Heart left ventricle (tissue), 16 donors: ENCODE measurements at regions not wholly inside any gene's neighbourhood (a gene's known extent, or its start where the extent isn't known, plus 50 kb on each side); places are given as distances from the start of the nearest gene placed in this dataset.

ENCODE experiments used
- ATAC-seq, 4 donors: fragments of 200-7000 bp; cut with Tn5 transposase; one replicate each; pipeline ENCODE4 v1.9.1; 2020 to 2022; ENCODE audit warnings: moderate library complexity in 4 of 4, mild to moderate bottlenecking in 3 of 4, moderate number of reproducible peaks in 1 of 4
- DNase-seq, 5 donors: peaks; one replicate each; pipeline ENCODE4 v3.0.0-alpha.2; 2020
- H3K27ac ChIP-seq, 12 donors: fragments of 200-600 bp; sonication (generic) in 4 of 12; one replicate each; pipeline versions ENCODE4 v1.5.0 to v1.8.0; 2016 to 2022; ENCODE audit warnings: mild to moderate bottlenecking in 2 of 12
- H3K27me3 ChIP-seq, 9 donors: fragments of 200-600 bp; sonication (generic) in 2 of 9; one replicate each; pipeline versions ENCODE4 v1.5.1 to v1.8.0; 2016 to 2022; ENCODE audit warnings: mild to moderate bottlenecking in 3 of 9
- H3K36me3 ChIP-seq, 9 donors: fragments of 200-600 bp; sonication (generic) in 2 of 9; one replicate each; pipeline versions ENCODE4 v1.5.0 to v1.8.0; 2018 to 2022; ENCODE audit warnings: mild to moderate bottlenecking in 2 of 9
- H3K4me1 ChIP-seq, 12 donors: fragments of 200-600 bp; sonication (generic) in 4 of 12; one replicate each; pipeline versions ENCODE4 v1.5.0 to v1.8.0; 2016 to 2022; ENCODE audit warnings: mild to moderate bottlenecking in 3 of 12
- H3K4me3 ChIP-seq, 12 donors: fragments of 200-600 bp; sonication (generic) in 4 of 12; one replicate each; pipeline versions ENCODE4 v1.5.0 to v1.8.0; 2017 to 2022; ENCODE audit warnings: mild to moderate bottlenecking in 9 of 12, moderate library complexity in 4 of 12
- H3K9me3 ChIP-seq, 12 donors: fragments of 200-600 bp; sonication (generic) in 4 of 12; one replicate each; pipeline versions ENCODE4 v1.5.0 to v1.8.0; 2016 to 2022; ENCODE audit warnings: mild to moderate bottlenecking in 1 of 12
- CTCF ChIP-seq, 12 donors: fragments of 200-600 bp; sonication (generic) in 4 of 12; IDR thresholded peaks; one replicate each; pipeline versions ENCODE4 v1.5.0 to v1.8.0; 2018 to 2022; ENCODE audit warnings: antibody characterized with exemption in 12 of 12, mild to moderate bottlenecking in 5 of 12
- POLR2A ChIP-seq, 2 donors: fragments of 450-650 bp; IDR thresholded peaks; one replicate each; pipeline ENCODE4 v1.6.1; 2017; ENCODE audit warnings: antibody characterized with exemption in 2 of 2, mild to moderate bottlenecking in 2 of 2, moderate library complexity in 2 of 2
- WGBS, 4 donors: extraction: QIAGEN DNeasy Blood & Tissue Kit in 2 of 4; methylation state at CpG; one replicate each; pipeline versions ENCODE4 v1.1.5 to v1.1.7; 2013 to 2018; 5-methylcytosine and 5-hydroxymethylcytosine counted together
- intact Hi-C, 10 donors: fragments of 100-400 bp; cut with DNase I; formaldehyde crosslinking; loops; one replicate each; pipeline versions ENCODE4 v1.11.1 to v1.14.2; 2022
- donor health status: ischemic (EF 13 %, LVEDD 7.1; RV severe dilation, severe dysfunction).
- donor health status: healthy with polysubstance abuse.
- donor health status: DM: no; HTN: yes; CAD: no.
- donor health status: DM: no; HTN: no; CAD: no.
- donor health status: ischemic (EF 25% LVEDD 6.9; RV normal size, moderate dysfunction).
- donor health status: ischemic (EF 25% LVEDD 5.7; RV mildly dilated, moderate dysfunction).
- donor health status: healthy.
- donor health status: DM: yes; HTN: yes; CAD: no.
- donor health status: ischemic (EF 35%, LVEDD 5.7; RV mildly dilated, moderate dysfunction).
- donor health status: nonischemic (EF 11% LVEDD 7.7; RV severe dilation, severe dysfunction).
- donor health status: DM: yes; HTN: yes; CAD: no.
- donor health status: PGD.
- donor health status: ischemic (EF 29% LVEDD 5.4; RV normal size, mild dysfunction).
- donor health status: nonischemic (EF 23%, LVEDD 6.1; RV moderate dilation, normal function).

GRCh38 chr7:19333706-19334105 lies 188.5 kb upstream of the FERD3L start:
- Histone ChIP-seq H3K27me3 (no peaks in the 10 kb centered on the region), H3K27ac (no peak overlapping the region), H3K4me3 (no peak overlapping the region), H3K36me3 (no peaks in the 10 kb centered on the region), H3K9me3 (no peaks in the 10 kb centered on the region), H3K4me1 (no peaks in the 10 kb centered on the region)
- intact Hi-C loops = no loop called here
- ATAC-seq (no peak), DNase-seq (no peak)
- no peak for TF ChIP-seq CTCF (IDR thresholded peaks at IDR 0.05)
- no peak for TF ChIP-seq POLR2A (IDR thresholded peaks at IDR 0.05)
- WGBS, 4 donors = 79 to 87% (median 82%) methylated on average over 2 of the region's 2 CpGs

- Histone ChIP-seq H3K27me3 (no peaks in the 10 kb centered on the region), H3K9me3 (no peaks in the 10 kb centered on the region), H3K36me3 (no peaks in the 10 kb centered on the region), H3K4me1 (peaks cover 0 to 10% (median 0%) of the 10 kb centered on the region in 12 donors), H3K27ac (no peak overlapping the region), H3K4me3 (no peak overlapping the region)
- DNase-seq (no peak), ATAC-seq (no peak)
- TF ChIP-seq POLR2A (IDR thresholded peaks at IDR 0.05) (no peak), CTCF (IDR thresholded peaks at IDR 0.05) (no peak)
- intact Hi-C loops = no loop called here
These were observed 181.8 kb upstream of the FERD3L start for GRCh38 chr7:19327018-19327417.

- intact Hi-C loops = no loop called here
- Histone ChIP-seq H3K9me3 (no peaks in the 10 kb centered on the region), H3K36me3 (no peaks in the 10 kb centered on the region), H3K27me3 (no peaks in the 10 kb centered on the region), H3K4me3 (no peak overlapping the region), H3K27ac (no peak overlapping the region), H3K4me1 (peaks cover 0 to 5% (median 0%) of the 10 kb centered on the region in 12 donors)
- DNase-seq (no peak), ATAC-seq (no peak)
- TF ChIP-seq POLR2A (IDR thresholded peaks at IDR 0.05) (no peak), CTCF (IDR thresholded peaks at IDR 0.05) (no peak)
- 70 to 76% (median 75%) methylated on average over 2 of the region's 2 CpGs for WGBS, 4 donors
These were observed 176.8 kb upstream of the FERD3L start for GRCh38 chr7:19322002-19322401.

GRCh38 chr7:19318287-19318686 lies 173.1 kb upstream of the FERD3L start:
- Histone ChIP-seq H3K27ac (no peak overlapping the region), H3K27me3 (no peaks in the 10 kb centered on the region), H3K9me3 (no peaks in the 10 kb centered on the region), H3K4me3 (no peak overlapping the region), H3K36me3 (no peaks in the 10 kb centered on the region), H3K4me1 (no peaks in the 10 kb centered on the region)
- TF ChIP-seq CTCF (IDR thresholded peaks at IDR 0.05) (no peak), POLR2A (IDR thresholded peaks at IDR 0.05) (no peak)
- intact Hi-C loops = no loop called here
- ATAC-seq = no peak
- no peak for DNase-seq
- WGBS, 4 donors = 79 to 91% (median 89%) methylated on average over 5 of the region's 5 CpGs
